K562 (cell line): ENCODE measurements at regions not wholly inside any gene's neighbourhood (a gene's known extent, or its start where the extent isn't known, plus 50 kb on each side); places are given as distances from the start of the nearest gene placed in this dataset.

Experiments used
- ATAC-seq: fragments of 200-7000 bp; cut with Tn5 transposase; 3 replicates; pipeline ENCODE4 v1.9.1; 2020; ENCODE audit warnings: moderate library complexity
- BruUV-seq: library from RNA; stranded (reverse); fragments of 400-500 nt; replicated peaks from 2 replicates; lab custom pipeline; 2021; lab: Mats Ljungman, UMichigan
- CTCF ChIA-PET: fragments of 300-600 bp; formaldehyde crosslinking; extraction: SDS; loops from one replicate; lab custom pipeline; 2021; ENCODE audit warnings: low intra/inter-chr PET ratio; lab: Yijun Ruan, JAX
- POLR2A ChIA-PET: fragments of 300-600, 350-650 bp; sonication (Branson Sonifier 250); formaldehyde crosslinking; extraction: SDS; loops from one replicate; lab custom pipeline; 2021; ENCODE audit warnings: antibody characterized with exemption, inconsistent platforms; lab: Yijun Ruan, JAX
- DNase-seq, 4 experiments: peaks; one replicate each; pipeline versions ENCODE4 v3.0.0 to v3.0.0-alpha.2; 2011 to 2018; ENCODE audit warnings: low spot score in 3 of 4, mixed read lengths in 3 of 4; ENCODE audit errors: extremely low read depth in 1 of 4
- FAIRE-seq: peaks from 2 replicates; lab custom pipeline; 2011; peaks lifted over from hg19 to GRCh38; lab: Jason Lieb, UNC
- H2AFZ ChIP-seq: 2 replicates; pipeline ENCODE4 v1.6.0; 2011; ENCODE audit warnings: low read depth, low read length, control low read depth, inconsistent platforms
- H3K27ac ChIP-seq: fragments of 200-600 bp; 3 replicates; pipeline ENCODE4 v1.8.0; 2011; ENCODE audit warnings: low read depth, mild to moderate bottlenecking, control low read depth, inconsistent platforms, low read length, moderate library complexity, mixed read lengths; ENCODE audit errors: extremely low read depth
- H3K27me3 ChIP-seq, 2 experiments: fragments of 300-600 bp in 1 of 2; 2 replicates in 1 of 2; 3 replicates in 1 of 2; pipeline versions ENCODE4 v1.6.0 to v1.8.0; 2011; ENCODE audit warnings: inconsistent platforms in 2 of 2, low read length in 2 of 2, mild to moderate bottlenecking in 1 of 2, mixed read lengths in 1 of 2, moderate library complexity in 1 of 2; ENCODE audit not compliant: control insufficient read depth in 2 of 2, insufficient read depth in 2 of 2
- H3K36me3 ChIP-seq: fragments of 300-600 bp; 3 replicates; pipeline ENCODE4 v1.8.0; 2011; ENCODE audit warnings: mild to moderate bottlenecking, low read length, inconsistent platforms; ENCODE audit not compliant: control insufficient read depth, insufficient read depth
- H3K4me1 ChIP-seq, 2 experiments: fragments of 200-600 bp in 1 of 2; replicated peaks in 1 of 2; 2 replicates in 1 of 2; 3 replicates in 1 of 2; pipeline versions ENCODE4 v1.5.1 to v1.8.0; 2011; ENCODE audit warnings: inconsistent platforms in 2 of 2, low read length in 2 of 2, mild to moderate bottlenecking in 1 of 2, mixed read lengths in 1 of 2, moderate library complexity in 1 of 2; ENCODE audit not compliant: control insufficient read depth in 2 of 2, insufficient read depth in 2 of 2
- H3K4me2 ChIP-seq: 2 replicates; pipeline ENCODE4 v1.6.1; 2011; ENCODE audit warnings: low read length, control low read depth, inconsistent platforms, mixed read lengths; ENCODE audit not compliant: insufficient read depth
- H3K4me3 ChIP-seq: fragments of 200-600 bp; sonication (generic), shearing (Covaris generic); 2 replicates; pipeline ENCODE4 v1.5.1; 2016; ENCODE audit warnings: control low read depth, inconsistent platforms
- H3K79me2 ChIP-seq: fragments of 200-600 bp; 3 replicates; pipeline ENCODE4 v1.8.0; 2011; ENCODE audit warnings: low read length, inconsistent platforms; ENCODE audit not compliant: control insufficient read depth, insufficient read depth
- H3K9ac ChIP-seq, 2 experiments: 2 replicates each; pipeline versions ENCODE4 v1.6.0 to v1.6.1; 2011; ENCODE audit warnings: low read depth in 2 of 2, low read length in 2 of 2, control low read depth in 1 of 2, inconsistent platforms in 1 of 2, mild to moderate bottlenecking in 1 of 2, mixed read lengths in 1 of 2; ENCODE audit not compliant: insufficient read depth in 1 of 2
- H3K9me1 ChIP-seq: one replicate; pipeline ENCODE4 v1.6.0; 2011; ENCODE audit warnings: inconsistent platforms, mild to moderate bottlenecking, low read length, moderate library complexity; ENCODE audit not compliant: control insufficient read depth, insufficient read depth
- H3K9me3 ChIP-seq: replicated peaks from 2 replicates; pipeline ENCODE4 v1.5.1; 2011; ENCODE audit warnings: low read depth, low read length, inconsistent platforms; ENCODE audit not compliant: control insufficient read depth, insufficient read depth
- H4K20me1 ChIP-seq: replicated peaks from 2 replicates; pipeline ENCODE4 v1.6.1; 2011; ENCODE audit warnings: low read length, inconsistent platforms, mixed read lengths; ENCODE audit not compliant: control insufficient read depth, insufficient read depth
- CTBP1 ChIP-seq: fragments of 450-650 bp; IDR thresholded peaks from 2 replicates; pipeline ENCODE4 v1.6.1; 2016; ENCODE audit warnings: borderline replicate concordance
- FOXJ3 ChIP-seq: sonication (generic); formaldehyde crosslinking; IDR thresholded peaks from 2 replicates; pipeline ENCODE4 v1.4.0; 2020; ENCODE audit warnings: mild to moderate bottlenecking, missing genetic modification reagents
- HCFC1 ChIP-seq: IDR thresholded peaks from 2 replicates; pipeline ENCODE4 v1.6.1; 2012; ENCODE audit warnings: low read depth, low read length, improper control_type of control experiment
- MCM7 ChIP-seq, 2 experiments: fragments of 450-650 bp; IDR thresholded peaks; 2 replicates each; pipeline ENCODE4 v1.6.1; 2016 to 2018
- NFIX ChIP-seq: fragments of 250-450 bp; sonication (Bioruptor Pico); IDR thresholded peaks from 2 replicates; pipeline ENCODE4 v1.4.0; 2020; ENCODE audit warnings: low read depth, mild to moderate bottlenecking, moderate library complexity
- PHTF2 ChIP-seq: fragments of 250-450 bp; sonication (Bioruptor Pico); IDR thresholded peaks from 2 replicates; pipeline ENCODE4 v1.5.0; 2021; ENCODE audit warnings: mild to moderate bottlenecking
- PKNOX1 ChIP-seq: fragments of 450-650 bp; IDR thresholded peaks from 2 replicates; pipeline ENCODE4 v1.6.1; 2016
- SIN3A ChIP-seq, 2 experiments: fragments of 150-350 bp in 1 of 2; IDR thresholded peaks; 2 replicates each; pipeline ENCODE4 v1.6.1; 2011 to 2016; ENCODE audit warnings: borderline replicate concordance in 2 of 2, low read depth in 2 of 2, low read length in 2 of 2, mild to moderate bottlenecking in 2 of 2, moderate library complexity in 2 of 2; ENCODE audit not compliant: control insufficient read depth in 1 of 2
- ZNF780A ChIP-seq: fragments of 250-450 bp; sonication (Bioruptor Pico); IDR thresholded peaks from 2 replicates; pipeline ENCODE4 v1.5.0; 2021; ENCODE audit warnings: mild to moderate bottlenecking
- WGBS: fragments of 100-300 bp; shearing (Covaris generic); methylation state at CpG from one replicate; pipeline ENCODE4 v1.1.6; 2016; ENCODE audit warnings: low coverage, mixed read lengths; ENCODE audit not compliant: insufficient coverage; ENCODE audit errors: missing lambda C conversion rate; 5-methylcytosine and 5-hydroxymethylcytosine counted together
- in situ Hi-C: fragments of 300-500 bp; cut with MboI; formaldehyde crosslinking; loops from 4 replicates; pipeline ENCODE4 v1.15.0; 2018; ENCODE audit warnings: inconsistent platforms, mixed read lengths
- intact Hi-C: fragments of 100-400 bp; cut with micrococcal nuclease; formaldehyde crosslinking; loops from 2 replicates; pipeline ENCODE4 v1.14.2; 2022

DNA sequence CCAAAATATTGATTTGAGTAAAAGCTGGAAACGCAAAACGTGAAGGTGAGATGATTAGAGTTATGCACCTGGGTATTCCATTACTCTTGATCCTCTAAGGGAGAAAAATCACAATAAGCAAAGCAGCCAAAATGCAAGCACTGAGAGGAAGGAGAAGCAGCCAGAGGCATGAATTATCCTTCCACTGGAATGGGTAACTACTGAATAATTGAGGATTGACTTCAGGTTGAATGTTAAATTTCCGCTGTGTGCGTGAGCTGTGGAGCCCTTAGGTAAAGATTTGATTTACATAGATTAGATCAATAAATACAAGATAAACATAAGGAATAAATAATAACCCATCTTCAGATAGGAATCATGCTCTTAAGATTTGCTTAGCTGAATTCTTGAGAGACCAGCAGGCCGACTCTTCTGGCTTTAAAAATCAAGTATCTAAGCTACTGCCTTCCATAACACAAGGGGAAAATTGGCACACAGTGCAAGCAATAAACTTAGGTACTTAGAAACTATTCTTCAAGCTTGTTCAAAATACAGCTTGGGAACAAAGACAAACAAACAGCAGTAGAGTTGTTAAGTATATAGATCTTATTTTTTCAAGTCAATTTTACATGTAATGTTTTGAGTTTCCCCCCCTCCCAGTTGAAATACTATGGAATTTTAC is 1459.5 kb downstream of the ZPLD1 start:
- ChIA-PET CTCF (no interaction called here), POLR2A (no interaction called here)
- Histone ChIP-seq H3K79me2 (no peaks in the 10 kb centered on the region), H3K4me2 (no peak overlapping the region), H3K27ac (no peak overlapping the region), H3K36me3 (no peaks in the 10 kb centered on the region), H3K4me3 (no peak overlapping the region), H4K20me1 (no peaks in the 10 kb centered on the region), H3K4me1 (no peaks in the 10 kb centered on the region), H3K27me3 (no peaks in the 10 kb centered on the region), H3K9me3 (no peaks in the 10 kb centered on the region), H2AFZ (no peak overlapping the region), H3K9ac (no peak overlapping the region), H3K9me1 (no peaks in the 10 kb centered on the region)
- in situ Hi-C loops: no loop called here
- TF ChIP-seq ZNF780A (no peak), PHTF2 (CRISPR knock-in tag) (no peak), PKNOX1 (no peak), SIN3A (IDR thresholded peaks at IDR 0.05; ENCODE audit: borderline replicate concordance in 2 of 2, control insufficient read depth in 1 of 2, low read depth in 2 of 2, low read length in 2 of 2) (no peak), CTBP1 (no peak), MCM7 (IDR thresholded peaks at IDR 0.05) (no peak), NFIX (CRISPR knock-in tag) (no peak), HCFC1 (no peak), FOXJ3 (CRISPR knock-in tag) (no peak)
- ATAC-seq (no peak), DNase-seq (no peak), FAIRE-seq (no peak)
- WGBS: 3% methylated on average over 5 of the region's 5 CpGs
- BruUV-seq: no TSS peak
- intact Hi-C loops: no loop called here
